Lung (tissue), 11 donors: ENCODE measurements at regions not wholly inside any gene's neighbourhood (a gene's known extent, or its start where the extent isn't known, plus 50 kb on each side); places are given as distances from the start of the nearest gene placed in this dataset.

Experiments used
- ATAC-seq: fragments of 200-7000 bp; cut with Tn5 transposase; one replicate; pipeline ENCODE4 v1.9.1; 2020; ENCODE audit warnings: moderate number of reproducible peaks; ENCODE audit not compliant: insufficient read depth, low FRiP score
- DNase-seq, 3 donors: peaks; one replicate each; pipeline ENCODE4 v3.0.0-alpha.2; 2013 to 2017
- H3K27ac ChIP-seq, 2 donors: one replicate each; pipeline ENCODE4 v1.5.1; 2013; ENCODE audit warnings: mild to moderate bottlenecking in 2 of 2, moderate library complexity in 2 of 2, control low read depth in 1 of 2, inconsistent platforms in 1 of 2, low read depth in 1 of 2, low read length in 1 of 2
- H3K27me3 ChIP-seq, 3 donors: one replicate each; pipeline ENCODE4 v1.5.1; 2013; ENCODE audit warnings: low read length in 2 of 3; ENCODE audit not compliant: control insufficient read depth in 3 of 3, insufficient read depth in 3 of 3
- H3K36me3 ChIP-seq, 4 donors: one replicate each; pipeline ENCODE4 v1.5.1; 2013; ENCODE audit warnings: low read length in 4 of 4, mild to moderate bottlenecking in 1 of 4, moderate library complexity in 1 of 4; ENCODE audit not compliant: control insufficient read depth in 4 of 4, insufficient read depth in 4 of 4
- H3K4me1 ChIP-seq, 5 donors: one replicate each; pipeline ENCODE4 v1.5.1; 2013; ENCODE audit warnings: low read length in 5 of 5, mild to moderate bottlenecking in 2 of 5, moderate library complexity in 1 of 5; ENCODE audit not compliant: control insufficient read depth in 5 of 5, insufficient read depth in 5 of 5
- H3K4me3 ChIP-seq: one replicate; pipeline ENCODE4 v1.5.1; 2013; ENCODE audit warnings: mild to moderate bottlenecking, control low read depth, moderate library complexity
- H3K9ac ChIP-seq, 2 donors: one replicate each; pipeline ENCODE4 v1.5.1; 2013; ENCODE audit warnings: low read length in 2 of 2, control low read depth in 1 of 2; ENCODE audit not compliant: insufficient read depth in 1 of 2
- H3K9me3 ChIP-seq, 4 donors: one replicate each; pipeline ENCODE4 v1.5.1; 2013; ENCODE audit warnings: low read length in 3 of 4, mild to moderate bottlenecking in 1 of 4, moderate library complexity in 1 of 4; ENCODE audit not compliant: control insufficient read depth in 4 of 4, insufficient read depth in 3 of 4
- WGBS, 2 donors: extraction: QIAGEN DNeasy Blood & Tissue Kit; methylation state at CpG; one replicate each; pipeline ENCODE4 v1.1.7; 2013; 5-methylcytosine and 5-hydroxymethylcytosine counted together
- TF ChIP-seq, protein P1 (sequence below): IDR thresholded peaks from 2 replicates; pipeline ENCODE4 v1.5.1; 2012; ENCODE audit warnings: mild to moderate bottlenecking; ENCODE audit errors: control extremely low read depth, extremely low read depth
- donor health status: control.
- donor health status: control.
- donor health status: Bipolar disorder and iron deficiency.
- donor health status: healthy.
- donor health status: DM: yes; HTN: yes; CAD: no.

DNA sequence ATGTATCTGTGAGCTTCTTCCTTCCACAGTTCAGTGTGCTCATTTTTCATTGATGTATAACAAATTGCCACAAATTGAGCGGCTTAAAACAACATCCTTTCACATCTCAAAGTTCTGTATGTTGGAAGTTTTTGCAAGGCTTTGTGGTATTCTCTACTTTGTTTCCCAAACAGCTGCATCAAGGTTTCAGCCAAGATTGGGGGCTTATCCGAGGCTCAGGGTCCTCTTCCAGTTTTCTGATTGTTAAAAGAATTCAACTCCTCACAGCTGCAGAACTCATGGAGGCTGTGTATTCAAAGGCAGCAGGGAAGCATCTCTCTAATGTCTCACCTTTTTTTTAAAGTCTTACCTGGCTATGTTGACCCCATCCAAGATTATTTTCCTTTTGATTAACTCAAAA lies 1369.8 kb downstream of the PCDH9 start:
- Histone ChIP-seq H3K9ac (no peak overlapping the region), H3K4me1 (peaks cover 0 to 9% (median 4%) of the 10 kb centered on the region in 5 donors), H3K9me3 (no peaks in the 10 kb centered on the region), H3K36me3 (no peaks in the 10 kb centered on the region), H3K27me3 (no peaks in the 10 kb centered on the region), H3K4me3 (no peak overlapping the region), H3K27ac (no peak overlapping the region)
- ATAC-seq (no peak), DNase-seq (no peak)
- 79 to 81% methylated on average over 2 of the region's 2 CpGs for WGBS, 2 donors
- TF ChIP-seq, protein P1, sequence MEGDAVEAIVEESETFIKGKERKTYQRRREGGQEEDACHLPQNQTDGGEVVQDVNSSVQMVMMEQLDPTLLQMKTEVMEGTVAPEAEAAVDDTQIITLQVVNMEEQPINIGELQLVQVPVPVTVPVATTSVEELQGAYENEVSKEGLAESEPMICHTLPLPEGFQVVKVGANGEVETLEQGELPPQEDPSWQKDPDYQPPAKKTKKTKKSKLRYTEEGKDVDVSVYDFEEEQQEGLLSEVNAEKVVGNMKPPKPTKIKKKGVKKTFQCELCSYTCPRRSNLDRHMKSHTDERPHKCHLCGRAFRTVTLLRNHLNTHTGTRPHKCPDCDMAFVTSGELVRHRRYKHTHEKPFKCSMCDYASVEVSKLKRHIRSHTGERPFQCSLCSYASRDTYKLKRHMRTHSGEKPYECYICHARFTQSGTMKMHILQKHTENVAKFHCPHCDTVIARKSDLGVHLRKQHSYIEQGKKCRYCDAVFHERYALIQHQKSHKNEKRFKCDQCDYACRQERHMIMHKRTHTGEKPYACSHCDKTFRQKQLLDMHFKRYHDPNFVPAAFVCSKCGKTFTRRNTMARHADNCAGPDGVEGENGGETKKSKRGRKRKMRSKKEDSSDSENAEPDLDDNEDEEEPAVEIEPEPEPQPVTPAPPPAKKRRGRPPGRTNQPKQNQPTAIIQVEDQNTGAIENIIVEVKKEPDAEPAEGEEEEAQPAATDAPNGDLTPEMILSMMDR: no peak

DNA sequence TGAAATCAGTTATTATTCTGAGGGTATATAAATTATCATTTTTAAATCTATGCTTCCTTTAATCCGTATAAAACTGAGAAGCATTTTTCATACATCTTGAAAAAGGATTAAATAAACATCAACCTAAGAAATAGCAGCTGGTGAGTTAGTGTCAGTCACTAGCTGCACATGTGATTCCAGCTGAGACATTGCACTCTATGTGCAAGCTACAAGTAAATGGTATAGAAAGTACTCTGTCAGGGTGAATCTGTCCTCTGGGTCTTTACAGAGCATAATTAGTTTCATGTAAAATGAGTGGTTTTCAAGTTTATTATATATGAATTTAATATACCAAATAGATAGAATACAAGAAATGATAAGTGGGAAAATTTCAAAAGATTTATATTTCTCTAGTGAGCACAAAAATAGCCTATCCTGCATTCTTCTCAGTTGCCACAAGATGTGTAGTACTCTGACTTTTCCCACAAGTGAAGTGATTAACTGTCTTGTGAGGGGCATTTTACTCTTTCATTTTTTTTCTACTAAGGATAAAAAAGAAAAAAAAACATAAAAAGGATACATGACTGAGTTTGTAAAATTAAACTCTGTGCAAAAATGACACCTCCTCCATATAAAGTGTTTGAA lies 1372.1 kb downstream of the PCDH9 start:
- no peak for ATAC-seq

DNA sequence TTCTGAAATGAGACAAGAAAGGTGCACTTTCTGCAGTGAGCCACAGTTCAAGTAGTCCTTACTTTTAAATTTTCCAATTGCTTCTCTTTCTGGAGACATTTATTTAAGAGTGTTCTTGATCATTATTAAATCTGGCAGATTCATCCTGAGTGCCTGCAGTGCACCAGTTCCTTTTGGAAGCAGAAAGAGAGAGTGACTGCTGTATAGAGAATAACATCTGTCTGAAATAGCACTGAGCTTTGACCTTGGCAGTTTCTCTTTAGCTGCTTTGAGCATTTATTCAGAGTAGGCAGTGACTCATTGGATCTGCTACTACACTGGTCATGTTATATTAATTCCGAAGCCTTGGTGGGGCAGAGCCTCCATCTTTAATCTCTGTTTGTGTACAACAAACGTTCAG lies 1373.7 kb downstream of the PCDH9 start:
- no peaks in the 10 kb centered on the region for H3K27me3 ChIP-seq
- no peak overlapping the region for H3K27ac ChIP-seq
- TF ChIP-seq, protein P1: no peak
- H3K9ac ChIP-seq: no peak overlapping the region
- H3K4me1 ChIP-seq: peaks cover 0 to 16% (median 8%) of the 10 kb centered on the region in 5 donors
- WGBS, 2 donors: 68 to 72% methylated on average over 2 of the region's 2 CpGs
- DNase-seq (peak in 2 of 3 donors; percentile 39 to 49), ATAC-seq (no peak)
- no peak overlapping the region for H3K4me3 ChIP-seq
- no peaks in the 10 kb centered on the region for H3K9me3 ChIP-seq
- H3K36me3 ChIP-seq: no peaks in the 10 kb centered on the region

More for the DNA sequence above, 1372.1 kb downstream of the PCDH9 start:
- no peaks in the 10 kb centered on the region for H3K36me3 ChIP-seq
- no peaks in the 10 kb centered on the region for H3K27me3 ChIP-seq
- H3K9ac ChIP-seq: no peak overlapping the region
- H3K9me3 ChIP-seq: no peaks in the 10 kb centered on the region
- TF ChIP-seq, protein P1: no peak
- DNase-seq: no peak
- peaks cover 0 to 16% (median 4%) of the 10 kb centered on the region in 5 donors for H3K4me1 ChIP-seq
- 57 to 61% methylated on average over 1 of the region's 1 CpG for WGBS, 2 donors
- no peak overlapping the region for H3K4me3 ChIP-seq
- no peak overlapping the region for H3K27ac ChIP-seq
